ENCODE measurements at regions not wholly inside any gene's neighbourhood (a gene's known extent, or its start where the extent isn't known, plus 50 kb on each side); places are given as distances from the start of the nearest gene placed in this dataset.
A peak's percentile ranks its signal among the peaks of the same experiment; 100 is the strongest.

GRCh38 chr10:33935350-33935749, 600.9 kb upstream of the NRP1 start:
- no peaks in the 10 kb centered on the region for H3K4me1 ChIP-seq (ENCODE audit: control insufficient read depth, extremely low read depth, insufficient read depth, low read length)
- no peak for DNase-seq (ENCODE audit: low read depth in 2 of 2)
- H3K27ac ChIP-seq (ENCODE audit: insufficient read depth, low read length): no peak overlapping the region
- no peaks in the 10 kb centered on the region for H3K9me3 ChIP-seq (ENCODE audit: control insufficient read depth, insufficient read depth, low read depth, low read length)
- H3K4me2 ChIP-seq (ENCODE audit: extremely low read depth, insufficient read depth, low read length): no peak overlapping the region
- no peaks in the 10 kb centered on the region for H3K79me2 ChIP-seq (ENCODE audit: control insufficient read depth, insufficient read depth, low read length)
- H4K20me1 ChIP-seq (ENCODE audit: control insufficient read depth, extremely low read depth, insufficient read depth, low read length): no peaks in the 10 kb centered on the region
- no peaks in the 10 kb centered on the region for H3K36me3 ChIP-seq (ENCODE audit: control insufficient read depth, insufficient read depth, low read length)
- no peak overlapping the region for H3K9ac ChIP-seq (ENCODE audit: insufficient read depth, low read length)
- no peak overlapping the region for H3K4me3 ChIP-seq (replicated peaks in 1 of 4; ENCODE audit: control extremely low read depth in 1 of 4, insufficient read depth in 1 of 4, low read depth in 3 of 4, low read length in 4 of 4)
- peaks cover 2% of the 10 kb centered on the region for H3K27me3 ChIP-seq (ENCODE audit: control insufficient read depth, insufficient read depth, low read length)
- TF ChIP-seq EZH2 (IDR thresholded peaks at IDR 0.05; ENCODE audit: low read length, missing control alignments): no peak
- TF ChIP-seq, protein P1, sequence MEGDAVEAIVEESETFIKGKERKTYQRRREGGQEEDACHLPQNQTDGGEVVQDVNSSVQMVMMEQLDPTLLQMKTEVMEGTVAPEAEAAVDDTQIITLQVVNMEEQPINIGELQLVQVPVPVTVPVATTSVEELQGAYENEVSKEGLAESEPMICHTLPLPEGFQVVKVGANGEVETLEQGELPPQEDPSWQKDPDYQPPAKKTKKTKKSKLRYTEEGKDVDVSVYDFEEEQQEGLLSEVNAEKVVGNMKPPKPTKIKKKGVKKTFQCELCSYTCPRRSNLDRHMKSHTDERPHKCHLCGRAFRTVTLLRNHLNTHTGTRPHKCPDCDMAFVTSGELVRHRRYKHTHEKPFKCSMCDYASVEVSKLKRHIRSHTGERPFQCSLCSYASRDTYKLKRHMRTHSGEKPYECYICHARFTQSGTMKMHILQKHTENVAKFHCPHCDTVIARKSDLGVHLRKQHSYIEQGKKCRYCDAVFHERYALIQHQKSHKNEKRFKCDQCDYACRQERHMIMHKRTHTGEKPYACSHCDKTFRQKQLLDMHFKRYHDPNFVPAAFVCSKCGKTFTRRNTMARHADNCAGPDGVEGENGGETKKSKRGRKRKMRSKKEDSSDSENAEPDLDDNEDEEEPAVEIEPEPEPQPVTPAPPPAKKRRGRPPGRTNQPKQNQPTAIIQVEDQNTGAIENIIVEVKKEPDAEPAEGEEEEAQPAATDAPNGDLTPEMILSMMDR (conservative IDR thresholded peaks at IDR 0.05 in 1 of 2, IDR thresholded peaks at IDR 0.05 in 1 of 2; ENCODE audit: low read depth in 1 of 2, low read length in 2 of 2): no peak
- H2AFZ ChIP-seq (ENCODE audit: low read length): no peak overlapping the region

DNA sequence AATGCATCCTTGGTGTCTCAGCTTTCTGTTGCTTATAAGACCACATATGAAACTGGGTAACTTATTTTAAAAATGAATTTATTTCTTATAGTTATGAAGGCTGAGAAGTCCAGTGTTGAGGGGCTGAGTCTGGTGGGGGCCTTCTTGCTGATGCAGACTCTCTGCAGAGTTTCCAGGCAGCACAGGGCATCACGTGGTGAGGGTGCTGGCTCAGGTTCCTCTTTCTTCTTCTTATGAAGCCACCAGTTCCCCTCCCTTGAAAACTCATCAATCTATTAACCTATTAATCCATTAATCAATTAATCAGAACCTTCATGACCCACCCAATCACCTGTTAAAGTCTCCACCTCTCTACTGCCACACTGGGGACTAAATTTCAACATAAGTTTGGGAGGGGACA, 595.6 kb upstream of the NRP1 start:
- no peaks in the 10 kb centered on the region for H3K36me3 ChIP-seq (ENCODE audit: control insufficient read depth, insufficient read depth, low read length)
- H3K4me2 ChIP-seq (ENCODE audit: extremely low read depth, insufficient read depth, low read length): no peak overlapping the region
- no peaks in the 10 kb centered on the region for H4K20me1 ChIP-seq (ENCODE audit: control insufficient read depth, extremely low read depth, insufficient read depth, low read length)
- H3K79me2 ChIP-seq (ENCODE audit: control insufficient read depth, insufficient read depth, low read length): no peaks in the 10 kb centered on the region
- H3K9me3 ChIP-seq (ENCODE audit: control insufficient read depth, insufficient read depth, low read depth, low read length): no peaks in the 10 kb centered on the region
- no peak overlapping the region for H3K4me3 ChIP-seq (replicated peaks in 1 of 4; ENCODE audit: control extremely low read depth in 1 of 4, insufficient read depth in 1 of 4, low read depth in 3 of 4, low read length in 4 of 4)
- no peak for TF ChIP-seq EZH2 (IDR thresholded peaks at IDR 0.05; ENCODE audit: low read length, missing control alignments)
- TF ChIP-seq, protein P1 (conservative IDR thresholded peaks at IDR 0.05 in 1 of 2, IDR thresholded peaks at IDR 0.05 in 1 of 2; ENCODE audit: low read depth in 1 of 2, low read length in 2 of 2): no peak
- peaks cover 2% of the 10 kb centered on the region for H3K27me3 ChIP-seq (ENCODE audit: control insufficient read depth, insufficient read depth, low read length)
- no peak overlapping the region for H2AFZ ChIP-seq (ENCODE audit: low read length)
- H3K9ac ChIP-seq (ENCODE audit: insufficient read depth, low read length): no peak overlapping the region
- no peak overlapping the region for H3K27ac ChIP-seq (ENCODE audit: insufficient read depth, low read length)
- no peaks in the 10 kb centered on the region for H3K4me1 ChIP-seq (ENCODE audit: control insufficient read depth, extremely low read depth, insufficient read depth, low read length)
- DNase-seq (ENCODE audit: low read depth in 2 of 2): no peak

GRCh38 chr10:33927347-33927746, 592.9 kb upstream of the NRP1 start:
- H3K79me2 ChIP-seq (ENCODE audit: control insufficient read depth, insufficient read depth, low read length): no peaks in the 10 kb centered on the region
- H2AFZ ChIP-seq (ENCODE audit: low read length): no peak overlapping the region
- peak in 1 of 2 donors; percentile 47 for DNase-seq (ENCODE audit: low read depth in 2 of 2)
- no peaks in the 10 kb centered on the region for H3K27me3 ChIP-seq (ENCODE audit: control insufficient read depth, insufficient read depth, low read length)
- H3K4me3 ChIP-seq (replicated peaks in 1 of 4; ENCODE audit: control extremely low read depth in 1 of 4, insufficient read depth in 1 of 4, low read depth in 3 of 4, low read length in 4 of 4): no peak overlapping the region
- H4K20me1 ChIP-seq (ENCODE audit: control insufficient read depth, extremely low read depth, insufficient read depth, low read length): no peaks in the 10 kb centered on the region
- H3K36me3 ChIP-seq (ENCODE audit: control insufficient read depth, insufficient read depth, low read length): no peaks in the 10 kb centered on the region
- H3K4me2 ChIP-seq (ENCODE audit: extremely low read depth, insufficient read depth, low read length): no peak overlapping the region
- no peak overlapping the region for H3K27ac ChIP-seq (ENCODE audit: insufficient read depth, low read length)
- no peak overlapping the region for H3K9ac ChIP-seq (ENCODE audit: insufficient read depth, low read length)
- no peaks in the 10 kb centered on the region for H3K4me1 ChIP-seq (ENCODE audit: control insufficient read depth, extremely low read depth, insufficient read depth, low read length)
- TF ChIP-seq, protein P1 (conservative IDR thresholded peaks at IDR 0.05 in 1 of 2, IDR thresholded peaks at IDR 0.05 in 1 of 2; ENCODE audit: low read depth in 1 of 2, low read length in 2 of 2): no peak
- TF ChIP-seq EZH2 (IDR thresholded peaks at IDR 0.05; ENCODE audit: low read length, missing control alignments): no peak
- no peaks in the 10 kb centered on the region for H3K9me3 ChIP-seq (ENCODE audit: control insufficient read depth, insufficient read depth, low read depth, low read length)
